Sciatic nerve (tissue), 2 donors: ENCODE measurements at regions not wholly inside any gene's neighbourhood (a gene's known extent, or its start where the extent isn't known, plus 50 kb on each side); places are given as distances from the start of the nearest gene placed in this dataset. TPM values are rescaled to one million over a fixed set of nuclear protein-coding genes. Genes with fewer than 3 reads are reported as not detected.

Source experiments
- ATAC-seq: fragments of 200-7000 bp; cut with Tn5 transposase; one replicate; pipeline ENCODE4 v1.9.1; 2020; ENCODE audit warnings: mild to moderate bottlenecking, moderate library complexity
- DNase-seq: peaks from one replicate; pipeline ENCODE4 v3.0.0-alpha.2; 2020; ENCODE audit warnings: low spot score
- intact Hi-C: fragments of 100-400 bp; cut with DNase I; formaldehyde crosslinking; loops from one replicate; pipeline ENCODE4 v1.14.2; 2022
- microRNA-seq: library from miRNA; unstranded; fragments of <30 nt; microRNA quantifications from one replicate; pipeline ENCODE4 v1.2.0, GENCODE V29; 2020
- donor health status: DM: no; HTN: no; CAD: no.
- donor health status: DM: no; HTN: no; CAD: no.

GRCh38 chr14:47821135-47821534, 145.7 kb upstream of the MDGA2 start:
- DNase-seq, result no peak
- intact Hi-C loops, result no loop called here
- ATAC-seq, result no peak

- ATAC-seq, result no peak
- DNase-seq, result no peak
- intact Hi-C loops, result no loop called here
These were observed 115.1 kb upstream of the MDGA2 start for GRCh38 chr14:47790477-47790876.

GRCh38 chr14:47785058-47785457, 109.7 kb upstream of the MDGA2 start:
- intact Hi-C loops, result no loop called here
- no peak for DNase-seq
- ATAC-seq, result peak; percentile 57

GRCh38 chr14:47778631-47779030, 103.2 kb upstream of the MDGA2 start:
- intact Hi-C loops, result no loop called here
- no peak for DNase-seq
- no peak for ATAC-seq

- intact Hi-C loops, result no loop called here
- no peak for DNase-seq
- ATAC-seq, result no peak
These were observed 97.2 kb upstream of the MDGA2 start for GRCh38 chr14:47772652-47773051.

- intact Hi-C loops, result no loop called here
- DNase-seq (no peak), ATAC-seq (no peak)
These were observed 87.9 kb upstream of the MDGA2 start for GRCh38 chr14:47763188-47763854.

- intact Hi-C loops, result no loop called here
- ATAC-seq, result no peak
- no peak for DNase-seq
These were observed 71.6 kb upstream of the MDGA2 start for GRCh38 chr14:47746986-47747385.

- intact Hi-C loops, result no loop called here
- DNase-seq (no peak), ATAC-seq (no peak)
These were observed 68.8 kb upstream of the MDGA2 start for GRCh38 chr14:47744155-47744554.

GRCh38 chr14:47739541-47739940, 64.1 kb upstream of the MDGA2 start:
- DNase-seq, result no peak
- intact Hi-C loops, result no loop called here
- ATAC-seq, result no peak

GRCh38 chr14:47730296-47730695, 54.9 kb upstream of the MDGA2 start:
- ATAC-seq (no peak), DNase-seq (no peak)
- intact Hi-C loops, result no loop called here

Small RNA genes in the stretch of these regions (microRNA-seq; reads per million reads assigned to microRNA genes)
- not detected for gene MIR548Y
